ENCODE measurements at regions not wholly inside any gene's neighbourhood (a gene's known extent, or its start where the extent isn't known, plus 50 kb on each side); places are given as distances from the start of the nearest gene placed in this dataset.
A peak's percentile ranks its signal among the peaks of the same experiment; 100 is the strongest.
"Not testable (repeated sequence)": the region's sequence is repeated elsewhere in the genome, so short reads cannot be mapped to it uniquely, and the experiment has no call there.

- DNase-seq (ENCODE audit: insufficient read length, low spot score) (no peak), FAIRE-seq (no peak)
These were observed 214.7 kb upstream of the INTU start for GRCh38 chr4:127417885-127418535.

- DNase-seq (ENCODE audit: insufficient read length, low spot score) (no peak), FAIRE-seq (no peak)
These were observed 213.3 kb upstream of the INTU start for GRCh38 chr4:127419431-127419830.

GRCh38 chr4:127421437-127421836, 211.3 kb upstream of the INTU start:
- no peak for DNase-seq (ENCODE audit: insufficient read length, low spot score)
- no peak for FAIRE-seq

- no peak for FAIRE-seq
- no peak for DNase-seq (ENCODE audit: insufficient read length, low spot score)
These were observed 207.4 kb upstream of the INTU start for GRCh38 chr4:127425202-127425845.

GRCh38 chr4:127425851-127426250, 206.9 kb upstream of the INTU start:
- DNase-seq (ENCODE audit: insufficient read length, low spot score) (no peak), FAIRE-seq (no peak)

GRCh38 chr4:127441571-127441970, 191.2 kb upstream of the INTU start:
- DNase-seq (ENCODE audit: insufficient read length, low spot score) (no peak), FAIRE-seq (no peak)

GRCh38 chr4:127445471-127445870, 187.3 kb upstream of the INTU start:
- FAIRE-seq (no peak), DNase-seq (ENCODE audit: insufficient read length, low spot score) (no peak)

GRCh38 chr4:127446427-127446885, 186.3 kb upstream of the INTU start:
- FAIRE-seq: no peak
- no peak for DNase-seq (ENCODE audit: insufficient read length, low spot score)

GRCh38 chr4:127448986-127449385, 183.8 kb upstream of the INTU start:
- DNase-seq (ENCODE audit: insufficient read length, low spot score): no peak
- no peak for FAIRE-seq

- no peak for FAIRE-seq
- no peak for DNase-seq (ENCODE audit: insufficient read length, low spot score)
These were observed 183.3 kb upstream of the INTU start for GRCh38 chr4:127449449-127449848.

GRCh38 chr4:127450276-127450675, 182.5 kb upstream of the INTU start:
- DNase-seq (ENCODE audit: insufficient read length, low spot score) (no peak), FAIRE-seq (no peak)

GRCh38 chr4:127463883-127464282, 168.9 kb upstream of the INTU start:
- no peak for FAIRE-seq
- DNase-seq (ENCODE audit: insufficient read length, low spot score): no peak

- FAIRE-seq (no peak), DNase-seq (ENCODE audit: insufficient read length, low spot score) (no peak)
These were observed 163.2 kb upstream of the INTU start for GRCh38 chr4:127469542-127469941.

- no peak for DNase-seq (ENCODE audit: insufficient read length, low spot score)
- no peak for FAIRE-seq
These were observed 162.6 kb upstream of the INTU start for GRCh38 chr4:127469959-127470809.

GRCh38 chr4:127478271-127478670, 154.5 kb upstream of the INTU start:
- DNase-seq (ENCODE audit: insufficient read length, low spot score); FAIRE-seq: not testable (repeated sequence)

- peak; percentile 8 for DNase-seq (ENCODE audit: insufficient read length, low spot score)
- no peak for FAIRE-seq
These were observed 153.6 kb upstream of the INTU start for GRCh38 chr4:127479031-127479622.

- FAIRE-seq: no peak
These were observed 150.7 kb upstream of the INTU start for GRCh38 chr4:127482049-127482448.

GRCh38 chr4:127484117-127484516, 148.6 kb upstream of the INTU start:
- FAIRE-seq: no peak
- DNase-seq (ENCODE audit: insufficient read length, low spot score): no peak

More at GRCh38 chr4:127482049-127482448, 150.7 kb upstream of the INTU start:
- no peak for DNase-seq (ENCODE audit: insufficient read length, low spot score)

GRCh38 chr4:127486248-127486647, 146.5 kb upstream of the INTU start:
- FAIRE-seq (no peak), DNase-seq (ENCODE audit: insufficient read length, low spot score) (no peak)

GRCh38 chr4:127491571-127491970, 141.2 kb upstream of the INTU start:
- FAIRE-seq (no peak), DNase-seq (ENCODE audit: insufficient read length, low spot score) (no peak)

- not testable (repeated sequence) for FAIRE-seq; DNase-seq (ENCODE audit: insufficient read length, low spot score)
These were observed 135.9 kb upstream of the INTU start for GRCh38 chr4:127496875-127497274.

Measured in HTR-8/SVneo (cell line).